Nephron progenitor cell (in vitro differentiated cells): ENCODE measurements at regions not wholly inside any gene's neighbourhood (a gene's known extent, or its start where the extent isn't known, plus 50 kb on each side); places are given as distances from the start of the nearest gene placed in this dataset.

Experiments
- DNase-seq: peaks from one replicate; pipeline ENCODE4 v3.0.0; 2021
- H3K27ac Mint-ChIP-seq: 2 replicates; pipeline ENCODE4 v1.8.0; 2021; ENCODE audit warnings: mild to moderate bottlenecking, moderate library complexity, mixed read lengths
- H3K27me3 Mint-ChIP-seq: 2 replicates; pipeline ENCODE4 v1.8.0; 2021; ENCODE audit warnings: mild to moderate bottlenecking, low read depth, mixed read lengths; ENCODE audit not compliant: poor library complexity
- H3K36me3 Mint-ChIP-seq: 2 replicates; pipeline ENCODE4 v1.8.0; 2021; ENCODE audit warnings: low read depth, mixed read lengths
- H3K4me1 Mint-ChIP-seq: 2 replicates; pipeline ENCODE4 v1.8.0; 2021; ENCODE audit warnings: mixed read lengths
- H3K4me3 Mint-ChIP-seq: 2 replicates; pipeline ENCODE4 v1.8.0; 2021; ENCODE audit warnings: mild to moderate bottlenecking, moderate library complexity, mixed read lengths
- H3K9me3 Mint-ChIP-seq: 2 replicates; pipeline ENCODE4 v1.8.0; 2021; ENCODE audit warnings: mild to moderate bottlenecking, moderate library complexity, mixed read lengths
- CTCF ChIP-seq: fragments of 200-600 bp; sonication (generic); IDR thresholded peaks from 2 replicates; pipeline ENCODE4 v1.5.0; 2021; ENCODE audit warnings: antibody characterized with exemption

DNA sequence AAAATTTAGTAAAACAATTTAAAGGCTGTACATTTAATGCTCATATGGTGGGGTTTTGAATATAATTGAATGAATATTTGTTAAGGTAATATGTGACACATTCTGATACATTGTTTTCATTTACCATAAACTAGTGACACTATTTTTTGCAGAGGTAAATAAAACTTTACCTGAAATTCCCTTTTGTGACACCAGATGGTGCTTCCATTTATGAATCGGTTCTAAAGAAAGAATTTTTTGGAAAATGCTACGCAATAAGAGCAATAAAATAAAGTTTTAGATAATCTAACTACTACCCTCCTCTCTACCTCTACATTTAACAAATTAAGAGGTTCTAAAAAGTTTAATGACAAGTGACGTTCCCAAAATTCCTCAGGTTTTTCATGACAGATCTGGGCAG, 448.9 kb downstream of the MAGEB5 start:
- no peaks in the 10 kb centered on the region for H3K36me3 Mint-ChIP-seq
- DNase-seq = no peak
- H3K4me3 Mint-ChIP-seq = no peak overlapping the region
- peaks cover 12% of the 10 kb centered on the region for H3K9me3 Mint-ChIP-seq
- H3K4me1 Mint-ChIP-seq = no peaks in the 10 kb centered on the region
- peaks cover 7% of the 10 kb centered on the region for H3K27me3 Mint-ChIP-seq
- H3K27ac Mint-ChIP-seq = no peak overlapping the region
- TF ChIP-seq CTCF = no peak

- Mint-ChIP-seq H3K9me3 (peaks cover 83% of the 10 kb centered on the region), H3K27me3 (peaks cover 3% of the 10 kb centered on the region), H3K4me1 (no peaks in the 10 kb centered on the region)
Measured at GRCh38 chrX:26653050-26653449, 437.1 kb downstream of the MAGEB5 start.

DNA sequence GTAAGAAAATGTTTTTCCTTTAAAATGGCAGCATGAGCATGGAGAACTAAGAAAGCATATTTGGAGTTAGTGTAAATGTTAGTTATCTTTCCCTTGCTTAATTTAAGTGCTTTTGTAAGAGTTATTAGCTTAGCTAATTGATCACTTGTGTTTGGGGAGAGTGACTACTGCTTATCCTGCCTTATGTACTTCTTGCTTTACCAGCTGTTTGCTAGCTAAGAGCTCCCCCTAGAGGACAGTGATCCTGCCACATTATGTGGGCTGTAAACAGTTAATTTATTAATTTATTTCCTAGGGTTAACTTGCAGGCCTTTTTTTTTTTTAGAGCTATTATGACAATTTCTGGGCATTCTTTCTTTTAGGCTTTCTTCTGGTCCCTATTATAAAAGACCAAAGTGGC, 435.8 kb downstream of the MAGEB5 start:
- Mint-ChIP-seq H3K4me3 (no peak overlapping the region), H3K27me3 (peaks cover 3% of the 10 kb centered on the region), H3K9me3 (peaks cover 87% of the 10 kb centered on the region), H3K4me1 (no peaks in the 10 kb centered on the region), H3K36me3 (no peaks in the 10 kb centered on the region), H3K27ac (no peak overlapping the region)
- TF ChIP-seq CTCF = no peak
- DNase-seq = no peak

More at GRCh38 chrX:26653050-26653449, 437.1 kb downstream of the MAGEB5 start:
- Mint-ChIP-seq H3K27ac (no peak overlapping the region), H3K36me3 (no peaks in the 10 kb centered on the region), H3K4me3 (no peak overlapping the region)
- TF ChIP-seq CTCF = no peak
- DNase-seq = no peak

DNA sequence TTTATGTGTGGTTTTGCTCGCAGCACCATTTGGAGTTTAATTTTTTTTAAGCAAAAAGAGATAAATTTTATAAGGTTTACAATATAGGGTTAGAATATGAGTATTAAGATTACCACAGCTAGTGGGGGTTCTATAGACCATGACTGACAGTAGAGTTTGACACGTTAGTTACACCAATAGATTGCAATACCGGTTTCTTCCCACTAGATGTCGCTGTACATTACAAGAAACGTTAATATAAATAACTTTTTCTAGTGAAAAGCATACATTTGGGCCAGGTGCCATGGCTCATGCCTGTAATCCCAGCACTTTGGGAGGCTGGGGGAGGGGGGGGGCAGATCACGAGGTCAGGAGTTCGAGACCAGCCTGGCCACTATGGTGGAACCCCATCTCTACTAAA, 433.6 kb downstream of the MAGEB5 start:
- no peak for DNase-seq

DNA sequence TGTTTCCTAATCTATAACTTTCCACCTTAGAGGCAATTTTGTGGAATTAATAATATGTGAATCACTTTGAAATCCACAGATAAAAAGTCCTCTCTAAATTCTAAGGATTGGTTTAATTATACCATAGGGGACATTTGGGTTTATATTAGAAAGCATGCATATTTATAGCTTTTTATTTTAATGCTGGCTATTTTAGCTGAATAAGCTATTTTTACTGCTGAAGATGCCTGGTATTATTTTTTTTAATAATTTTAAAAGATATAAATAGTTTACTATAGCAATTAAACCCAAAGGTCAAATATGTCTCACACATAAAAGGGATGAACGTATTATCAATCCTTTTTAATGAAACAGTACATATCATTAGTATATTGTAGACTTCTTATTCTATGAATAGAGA, 415.4 kb downstream of the MAGEB5 start:
- no peaks in the 10 kb centered on the region for H3K36me3 Mint-ChIP-seq
- H3K9me3 Mint-ChIP-seq = peaks cover 22% of the 10 kb centered on the region
- DNase-seq = no peak
- H3K4me3 Mint-ChIP-seq = no peak overlapping the region
- TF ChIP-seq CTCF = no peak
- no peaks in the 10 kb centered on the region for H3K27me3 Mint-ChIP-seq
- H3K27ac Mint-ChIP-seq = no peak overlapping the region
- H3K4me1 Mint-ChIP-seq = no peaks in the 10 kb centered on the region

More for the DNA sequence above, 433.6 kb downstream of the MAGEB5 start:
- no peaks in the 10 kb centered on the region for H3K36me3 Mint-ChIP-seq
- peaks cover 3% of the 10 kb centered on the region for H3K27me3 Mint-ChIP-seq
- H3K4me1 Mint-ChIP-seq = no peaks in the 10 kb centered on the region
- H3K27ac Mint-ChIP-seq = no peak overlapping the region
- TF ChIP-seq CTCF = peak; percentile 37
- no peak overlapping the region for H3K4me3 Mint-ChIP-seq
- peaks cover 78% of the 10 kb centered on the region for H3K9me3 Mint-ChIP-seq

DNA sequence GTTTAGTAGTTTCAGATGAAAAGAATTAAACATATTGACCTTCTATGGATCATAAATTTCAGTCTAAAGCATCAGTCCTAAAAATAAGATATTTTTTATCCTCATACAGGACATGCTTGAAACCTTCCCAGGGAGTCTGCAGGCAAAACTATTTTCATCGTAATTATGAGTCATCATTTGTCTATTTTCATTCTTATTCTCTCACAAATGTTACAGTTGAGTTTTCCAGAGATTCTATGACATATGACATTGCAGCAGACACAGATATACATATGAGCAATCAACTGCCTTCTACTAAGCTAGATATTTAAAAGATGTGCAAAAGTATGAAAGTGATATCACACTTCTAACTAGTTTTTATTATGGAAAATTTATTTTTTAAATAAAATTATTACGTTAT, 398.0 kb downstream of the MAGEB5 start:
- Mint-ChIP-seq H3K27ac (no peak overlapping the region), H3K4me1 (peaks cover 5% of the 10 kb centered on the region), H3K4me3 (no peak overlapping the region)

More for the DNA sequence above, 398.0 kb downstream of the MAGEB5 start:
- no peak for TF ChIP-seq CTCF
- H3K36me3 Mint-ChIP-seq = no peaks in the 10 kb centered on the region
- DNase-seq = no peak
- peaks cover 10% of the 10 kb centered on the region for H3K9me3 Mint-ChIP-seq
- H3K27me3 Mint-ChIP-seq = no peaks in the 10 kb centered on the region
